ENCODE measurements at regions not wholly inside any gene's neighbourhood (a gene's known extent, or its start where the extent isn't known, plus 50 kb on each side); places are given as distances from the start of the nearest gene placed in this dataset.

DNA sequence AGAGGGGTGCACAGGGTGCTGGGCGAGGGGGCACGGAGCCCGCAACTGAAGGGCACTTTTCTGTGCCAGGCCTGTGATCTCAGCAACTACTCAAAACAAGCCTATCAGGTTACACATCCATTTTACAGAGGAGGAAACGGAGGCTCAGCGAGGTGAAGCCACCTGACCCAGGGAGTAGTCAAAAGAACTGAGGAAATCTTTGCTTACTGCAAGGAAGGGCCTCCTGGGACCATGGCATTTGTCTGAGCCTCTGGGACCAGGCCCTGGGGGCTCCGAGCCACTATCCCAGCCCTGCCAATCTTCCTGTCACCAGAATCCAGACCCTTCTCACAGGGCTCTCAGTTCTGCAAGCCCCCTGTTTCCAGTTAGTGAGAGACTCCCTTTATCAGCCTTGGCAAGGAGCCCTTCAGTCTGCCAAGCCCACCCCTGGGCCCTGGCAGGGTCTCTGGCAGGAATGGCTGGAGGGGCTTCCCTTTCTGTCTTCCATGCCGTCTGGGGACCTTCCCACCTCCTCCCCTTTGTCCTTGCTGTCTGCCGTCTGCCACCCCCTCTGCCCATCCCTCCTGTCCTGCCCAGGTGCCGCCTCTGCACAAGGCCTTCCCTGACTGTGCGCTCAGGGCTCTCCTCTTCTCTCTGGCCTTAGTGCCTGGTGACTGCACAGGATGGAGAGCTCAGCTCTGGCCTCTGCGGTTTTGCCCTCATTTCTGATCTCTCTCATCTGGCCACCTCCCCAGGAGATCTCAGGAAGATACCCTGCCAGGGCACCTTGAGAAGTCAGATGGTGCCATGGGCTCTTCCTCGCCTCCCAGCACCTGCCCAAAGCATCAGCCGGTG lies 194.7 kb upstream of the GLI2 start:
- TF ChIP-seq, protein P1, sequence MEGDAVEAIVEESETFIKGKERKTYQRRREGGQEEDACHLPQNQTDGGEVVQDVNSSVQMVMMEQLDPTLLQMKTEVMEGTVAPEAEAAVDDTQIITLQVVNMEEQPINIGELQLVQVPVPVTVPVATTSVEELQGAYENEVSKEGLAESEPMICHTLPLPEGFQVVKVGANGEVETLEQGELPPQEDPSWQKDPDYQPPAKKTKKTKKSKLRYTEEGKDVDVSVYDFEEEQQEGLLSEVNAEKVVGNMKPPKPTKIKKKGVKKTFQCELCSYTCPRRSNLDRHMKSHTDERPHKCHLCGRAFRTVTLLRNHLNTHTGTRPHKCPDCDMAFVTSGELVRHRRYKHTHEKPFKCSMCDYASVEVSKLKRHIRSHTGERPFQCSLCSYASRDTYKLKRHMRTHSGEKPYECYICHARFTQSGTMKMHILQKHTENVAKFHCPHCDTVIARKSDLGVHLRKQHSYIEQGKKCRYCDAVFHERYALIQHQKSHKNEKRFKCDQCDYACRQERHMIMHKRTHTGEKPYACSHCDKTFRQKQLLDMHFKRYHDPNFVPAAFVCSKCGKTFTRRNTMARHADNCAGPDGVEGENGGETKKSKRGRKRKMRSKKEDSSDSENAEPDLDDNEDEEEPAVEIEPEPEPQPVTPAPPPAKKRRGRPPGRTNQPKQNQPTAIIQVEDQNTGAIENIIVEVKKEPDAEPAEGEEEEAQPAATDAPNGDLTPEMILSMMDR (IDR thresholded peaks at IDR 0.05 in 2 of 3, conservative IDR thresholded peaks at IDR 0.05 in 1 of 3; ENCODE audit: control insufficient read depth in 2 of 3, extremely low read depth in 1 of 3, insufficient read depth in 1 of 3, low read depth in 3 of 3, low read length in 3 of 3) = no peak
- TF ChIP-seq TAF1 (IDR thresholded peaks at IDR 0.05; ENCODE audit: borderline replicate concordance, low read depth, low read length) = no peak

Measured in GM12878 (cell line).